ENCODE measurements at regions not wholly inside any gene's neighbourhood (a gene's known extent, or its start where the extent isn't known, plus 50 kb on each side); places are given as distances from the start of the nearest gene placed in this dataset.

GRCh38 chr10:105356626-105357025 is 715.5 kb downstream of the SORCS3 start:
- no peak for TF ChIP-seq CTCF (IDR thresholded peaks at IDR 0.05; ENCODE audit: unreplicated experiment)
- no peak for DNase-seq (ENCODE audit: low spot score in 2 of 2, unreplicated experiment in 2 of 2)
- no peaks in the 10 kb centered on the region for H3K4me1 Mint-ChIP-seq
- no peaks in the 10 kb centered on the region for H3K36me3 Mint-ChIP-seq
- peaks cover 8% of the 10 kb centered on the region for H3K9me3 Mint-ChIP-seq
- H3K27me3 Mint-ChIP-seq (ENCODE audit: low read depth) = peaks cover 17% of the 10 kb centered on the region
- H3K4me3 Mint-ChIP-seq = no peak overlapping the region
- no peak overlapping the region for H3K27ac Mint-ChIP-seq

- no peaks in the 10 kb centered on the region for H3K4me1 Mint-ChIP-seq
- no peak overlapping the region for H3K4me3 Mint-ChIP-seq
- H3K36me3 Mint-ChIP-seq = no peaks in the 10 kb centered on the region
- no peak for TF ChIP-seq CTCF (IDR thresholded peaks at IDR 0.05; ENCODE audit: unreplicated experiment)
- H3K27me3 Mint-ChIP-seq (ENCODE audit: low read depth) = peaks cover 27% of the 10 kb centered on the region
- H3K9me3 Mint-ChIP-seq = no peaks in the 10 kb centered on the region
- no peak overlapping the region for H3K27ac Mint-ChIP-seq
- DNase-seq (ENCODE audit: low spot score in 2 of 2, unreplicated experiment in 2 of 2) = no peak
These were observed 712.9 kb downstream of the SORCS3 start for GRCh38 chr10:105354010-105354409.

GRCh38 chr10:105352827-105353226 is 711.7 kb downstream of the SORCS3 start:
- Mint-ChIP-seq H3K4me3 (no peak overlapping the region), H3K4me1 (no peaks in the 10 kb centered on the region), H3K9me3 (no peaks in the 10 kb centered on the region), H3K36me3 (no peaks in the 10 kb centered on the region), H3K27ac (no peak overlapping the region), H3K27me3 (ENCODE audit: low read depth) (peaks cover 28% of the 10 kb centered on the region)
- no peak for TF ChIP-seq CTCF (IDR thresholded peaks at IDR 0.05; ENCODE audit: unreplicated experiment)
- DNase-seq (ENCODE audit: low spot score in 2 of 2, unreplicated experiment in 2 of 2) = no peak

- Mint-ChIP-seq H3K27ac (no peak overlapping the region), H3K4me1 (no peaks in the 10 kb centered on the region), H3K9me3 (no peaks in the 10 kb centered on the region), H3K36me3 (no peaks in the 10 kb centered on the region), H3K27me3 (ENCODE audit: low read depth) (peaks cover 30% of the 10 kb centered on the region), H3K4me3 (no peak overlapping the region)
- no peak for TF ChIP-seq CTCF (IDR thresholded peaks at IDR 0.05; ENCODE audit: unreplicated experiment)
- no peak for DNase-seq (ENCODE audit: low spot score in 2 of 2, unreplicated experiment in 2 of 2)
These were observed 711.2 kb downstream of the SORCS3 start for GRCh38 chr10:105352281-105352680.

GRCh38 chr10:105351187-105351586 is 710.1 kb downstream of the SORCS3 start:
- no peaks in the 10 kb centered on the region for H3K36me3 Mint-ChIP-seq

More at GRCh38 chr10:105351187-105351586, 710.1 kb downstream of the SORCS3 start:
- H3K9me3 Mint-ChIP-seq = no peaks in the 10 kb centered on the region
- DNase-seq (ENCODE audit: low spot score in 2 of 2, unreplicated experiment in 2 of 2) = no peak
- no peak overlapping the region for H3K4me3 Mint-ChIP-seq
- no peak overlapping the region for H3K27ac Mint-ChIP-seq
- no peaks in the 10 kb centered on the region for H3K4me1 Mint-ChIP-seq
- no peak for TF ChIP-seq CTCF (IDR thresholded peaks at IDR 0.05; ENCODE audit: unreplicated experiment)
- H3K27me3 Mint-ChIP-seq (ENCODE audit: low read depth) = peaks cover 31% of the 10 kb centered on the region

Data from mesothelial cell of epicardium (in vitro differentiated cells).